Keratinocyte (primary cell): ENCODE measurements at regions not wholly inside any gene's neighbourhood (a gene's known extent, or its start where the extent isn't known, plus 50 kb on each side); places are given as distances from the start of the nearest gene placed in this dataset.

Experiments
- EZH2 ChIP-seq: IDR thresholded peaks from one replicate; pipeline ENCODE4 v1.6.1; 2012; ENCODE audit warnings: inconsistent platforms, mild to moderate bottlenecking, low read length, moderate library complexity
- TF ChIP-seq, protein P1 (sequence below), 3 experiments: IDR thresholded peaks in 1 of 3; conservative IDR thresholded peaks in 1 of 3; optimal IDR thresholded peaks in 1 of 3; 2 replicates in 2 of 3; 3 replicates in 1 of 3; pipeline versions ENCODE3 to v1.5.1; 2011; ENCODE audit warnings: low read length in 3 of 3, mild to moderate bottlenecking in 3 of 3, moderate library complexity in 2 of 3, control low read depth in 1 of 3, inconsistent platforms in 1 of 3; ENCODE audit not compliant: insufficient read depth in 2 of 3; ENCODE audit errors: extremely low read depth in 1 of 3

DNA sequence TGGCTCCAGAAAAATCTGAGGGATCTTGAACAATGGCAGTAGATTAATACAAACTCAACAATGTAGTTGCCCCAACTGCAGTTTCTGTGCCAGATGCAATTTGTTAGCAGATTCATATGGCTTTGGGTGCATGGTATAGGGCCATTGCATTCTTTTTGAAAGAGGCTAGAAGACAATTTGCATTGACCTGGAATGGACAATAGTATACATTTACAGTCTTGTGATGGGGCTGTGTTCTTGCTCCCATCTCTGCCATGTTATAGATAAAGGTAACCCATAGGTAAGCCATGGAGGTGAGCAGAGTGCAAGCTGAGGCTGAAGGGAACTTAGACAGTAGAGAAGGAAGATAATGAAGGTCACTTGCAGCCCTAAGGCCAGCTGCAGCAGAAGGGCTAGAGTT lies 50.1 kb upstream of the DIO3 start:
- no peak for TF ChIP-seq EZH2
- TF ChIP-seq, protein P1, sequence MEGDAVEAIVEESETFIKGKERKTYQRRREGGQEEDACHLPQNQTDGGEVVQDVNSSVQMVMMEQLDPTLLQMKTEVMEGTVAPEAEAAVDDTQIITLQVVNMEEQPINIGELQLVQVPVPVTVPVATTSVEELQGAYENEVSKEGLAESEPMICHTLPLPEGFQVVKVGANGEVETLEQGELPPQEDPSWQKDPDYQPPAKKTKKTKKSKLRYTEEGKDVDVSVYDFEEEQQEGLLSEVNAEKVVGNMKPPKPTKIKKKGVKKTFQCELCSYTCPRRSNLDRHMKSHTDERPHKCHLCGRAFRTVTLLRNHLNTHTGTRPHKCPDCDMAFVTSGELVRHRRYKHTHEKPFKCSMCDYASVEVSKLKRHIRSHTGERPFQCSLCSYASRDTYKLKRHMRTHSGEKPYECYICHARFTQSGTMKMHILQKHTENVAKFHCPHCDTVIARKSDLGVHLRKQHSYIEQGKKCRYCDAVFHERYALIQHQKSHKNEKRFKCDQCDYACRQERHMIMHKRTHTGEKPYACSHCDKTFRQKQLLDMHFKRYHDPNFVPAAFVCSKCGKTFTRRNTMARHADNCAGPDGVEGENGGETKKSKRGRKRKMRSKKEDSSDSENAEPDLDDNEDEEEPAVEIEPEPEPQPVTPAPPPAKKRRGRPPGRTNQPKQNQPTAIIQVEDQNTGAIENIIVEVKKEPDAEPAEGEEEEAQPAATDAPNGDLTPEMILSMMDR (optimal IDR thresholded peaks at IDR 0.05 in 1 of 3, IDR thresholded peaks at IDR 0.05 in 1 of 3, conservative IDR thresholded peaks at IDR 0.05 in 1 of 3; ENCODE audit: extremely low read depth in 1 of 3, insufficient read depth in 2 of 3, low read length in 3 of 3): no peak
